ENCODE measurements at regions not wholly inside any gene's neighbourhood (a gene's known extent, or its start where the extent isn't known, plus 50 kb on each side); places are given as distances from the start of the nearest gene placed in this dataset.

GRCh38 chr6:159623156-159623555 is 69.9 kb downstream of the SOD2 start:
- TF ChIP-seq CTCF (IDR thresholded peaks at IDR 0.05) (no peak), POLR2A (IDR thresholded peaks at IDR 0.05) (no peak)
- intact Hi-C loops (cut with DNase I): no loop called here
- Histone ChIP-seq H3K27ac (no peak overlapping the region), H3K9me3 (peaks cover 0 to 3% (median 0%) of the 10 kb centered on the region in 12 donors), H3K36me3 (no peaks in the 10 kb centered on the region), H3K27me3 (no peaks in the 10 kb centered on the region), H3K4me1 (no peaks in the 10 kb centered on the region), H3K4me3 (no peak overlapping the region)
- ATAC-seq: no peak
- 96 to 98% (median 97%) methylated on average over 5 of the region's 5 CpGs for WGBS, 4 donors
- DNase-seq: no peak

GRCh38 chr6:159620947-159621346 is 72.1 kb downstream of the SOD2 start:
- TF ChIP-seq CTCF (IDR thresholded peaks at IDR 0.05) (no peak), POLR2A (IDR thresholded peaks at IDR 0.05) (no peak)
- Histone ChIP-seq H3K4me1 (no peaks in the 10 kb centered on the region), H3K27me3 (no peaks in the 10 kb centered on the region), H3K36me3 (peaks cover 0 to 6% (median 0%) of the 10 kb centered on the region in 9 donors), H3K4me3 (no peak overlapping the region), H3K27ac (no peak overlapping the region), H3K9me3 (peaks cover 0 to 21% (median 12%) of the 10 kb centered on the region in 12 donors)
- WGBS, 4 donors: 72 to 85% (median 75%) methylated on average over 1 of the region's 1 CpG
- DNase-seq (no peak), ATAC-seq (no peak)
- intact Hi-C loops (cut with DNase I): no loop called here

GRCh38 chr6:159617444-159617843 is 75.6 kb downstream of the SOD2 start:
- ATAC-seq (no peak), DNase-seq (no peak)
- H3K9me3 ChIP-seq: peaks cover 0 to 30% (median 15%) of the 10 kb centered on the region in 12 donors
- H3K27me3 ChIP-seq: no peaks in the 10 kb centered on the region
- H3K36me3 ChIP-seq: peaks cover 0 to 6% (median 0%) of the 10 kb centered on the region in 9 donors
- TF ChIP-seq CTCF (IDR thresholded peaks at IDR 0.05): no peak
- no peak for TF ChIP-seq POLR2A (IDR thresholded peaks at IDR 0.05)
- intact Hi-C loops (cut with DNase I): no loop called here
- H3K4me3 ChIP-seq: no peak overlapping the region
- H3K27ac ChIP-seq: no peak overlapping the region
- 94 to 100% (median 97%) methylated on average over 1 of the region's 1 CpG for WGBS, 4 donors
- H3K4me1 ChIP-seq: no peaks in the 10 kb centered on the region

GRCh38 chr6:159616456-159616855 is 76.6 kb downstream of the SOD2 start:
- H3K4me1 ChIP-seq: no peaks in the 10 kb centered on the region
- H3K9me3 ChIP-seq: peaks cover 0 to 30% (median 15%) of the 10 kb centered on the region in 12 donors
- no peaks in the 10 kb centered on the region for H3K27me3 ChIP-seq
- no peak overlapping the region for H3K27ac ChIP-seq
- H3K36me3 ChIP-seq: peaks cover 0 to 6% (median 0%) of the 10 kb centered on the region in 9 donors
- H3K4me3 ChIP-seq: no peak overlapping the region
- TF ChIP-seq POLR2A (IDR thresholded peaks at IDR 0.05) (no peak), CTCF (IDR thresholded peaks at IDR 0.05) (no peak)
- intact Hi-C loops (cut with DNase I): no loop called here
- 80 to 83% (median 82%) methylated on average over 2 of the region's 2 CpGs for whole genome bisulfite sequencing, 4 donors
- no peak for DNase-seq
- no peak for ATAC-seq
